BJ (cell line): ENCODE measurements at regions not wholly inside any gene's neighbourhood (a gene's known extent, or its start where the extent isn't known, plus 50 kb on each side); places are given as distances from the start of the nearest gene placed in this dataset.

Source experiments
- CTCF ChIA-PET: fragments of 350-600 bp; formaldehyde crosslinking; extraction: SDS; loops from one replicate; lab custom pipeline; 2021; ENCODE audit warnings: antibody characterized with exemption, inconsistent platforms; lab: Yijun Ruan, JAX
- POLR2A ChIA-PET: fragments of 300-600 bp; sonication (Branson Sonifier 250); formaldehyde crosslinking; extraction: SDS; loops from one replicate; lab custom pipeline; 2021; ENCODE audit warnings: antibody characterized with exemption; lab: Charles Lee
- DNase-seq: peaks from one replicate; pipeline ENCODE4 v3.0.0-alpha.2; 2011; ENCODE audit warnings: low read depth
- H3K27me3 ChIP-seq: 2 replicates; pipeline ENCODE4 v1.6.0; 2011; ENCODE audit warnings: low read length; ENCODE audit not compliant: control insufficient read depth, insufficient read depth
- H3K36me3 ChIP-seq: 2 replicates; pipeline ENCODE4 v1.5.1; 2011; ENCODE audit warnings: low read length; ENCODE audit not compliant: control insufficient read depth, insufficient read depth
- H3K4me3 ChIP-seq: 2 replicates; pipeline ENCODE4 v1.5.1; 2011; ENCODE audit warnings: low read depth, mild to moderate bottlenecking, control low read depth, low read length
- CTCF ChIP-seq: IDR thresholded peaks from 2 replicates; pipeline ENCODE4 v1.5.1; 2011; ENCODE audit warnings: low read depth, mild to moderate bottlenecking, control low read depth, inconsistent platforms, low read length, moderate library complexity; ENCODE audit not compliant: insufficient read depth

GRCh38 chr7:19851504-19851903 lies 78.1 kb upstream of the TMEM196 start:
- ChIA-PET CTCF (no interaction called here), POLR2A (no interaction called here)
- Histone ChIP-seq H3K4me3 (no peak overlapping the region), H3K36me3 (no peaks in the 10 kb centered on the region), H3K27me3 (no peaks in the 10 kb centered on the region)
- no peak for TF ChIP-seq CTCF
- DNase-seq, result no peak

GRCh38 chr7:19834566-19834965 lies 61.1 kb upstream of the TMEM196 start:
- H3K4me3 ChIP-seq, result no peak overlapping the region
- no peaks in the 10 kb centered on the region for H3K36me3 ChIP-seq
- no peaks in the 10 kb centered on the region for H3K27me3 ChIP-seq
- ChIA-PET CTCF (no interaction called here), POLR2A (no interaction called here)
- DNase-seq, result no peak
- no peak for TF ChIP-seq CTCF

GRCh38 chr7:19830604-19831003 lies 57.2 kb upstream of the TMEM196 start:
- DNase-seq, result no peak
- CTCF ChIA-PET, result no interaction called here
- no peaks in the 10 kb centered on the region for H3K27me3 ChIP-seq

More at GRCh38 chr7:19830604-19831003, 57.2 kb upstream of the TMEM196 start:
- H3K4me3 ChIP-seq, result no peak overlapping the region
- POLR2A ChIA-PET, result no interaction called here
- TF ChIP-seq CTCF, result no peak
- H3K36me3 ChIP-seq, result no peaks in the 10 kb centered on the region
